Sigmoid colon (tissue), 4 donors: ENCODE measurements at regions not wholly inside any gene's neighbourhood (a gene's known extent, or its start where the extent isn't known, plus 50 kb on each side); places are given as distances from the start of the nearest gene placed in this dataset.

Experiments used
- EP300 ChIP-seq, 4 donors: sonication (generic); formaldehyde crosslinking; IDR thresholded peaks; one replicate each; pipeline ENCODE4 v1.6.1; 2017; ENCODE audit warnings: antibody characterized with exemption in 4 of 4
- POLR2A ChIP-seq, 2 donors: fragments of 450-650 bp; IDR thresholded peaks; one replicate each; pipeline ENCODE4 v1.6.1; 2016; ENCODE audit warnings: antibody characterized with exemption in 2 of 2, mild to moderate bottlenecking in 2 of 2, moderate library complexity in 2 of 2
- TF ChIP-seq, protein P1 (sequence below), 4 experiments: fragments of 450-650 bp in 3 of 4; fragments of 200-600 bp in 1 of 4; IDR thresholded peaks; one replicate each; pipeline ENCODE4 v1.5.1; 2016 to 2019; ENCODE audit warnings: antibody characterized with exemption in 4 of 4, mild to moderate bottlenecking in 3 of 4, moderate library complexity in 2 of 4

DNA sequence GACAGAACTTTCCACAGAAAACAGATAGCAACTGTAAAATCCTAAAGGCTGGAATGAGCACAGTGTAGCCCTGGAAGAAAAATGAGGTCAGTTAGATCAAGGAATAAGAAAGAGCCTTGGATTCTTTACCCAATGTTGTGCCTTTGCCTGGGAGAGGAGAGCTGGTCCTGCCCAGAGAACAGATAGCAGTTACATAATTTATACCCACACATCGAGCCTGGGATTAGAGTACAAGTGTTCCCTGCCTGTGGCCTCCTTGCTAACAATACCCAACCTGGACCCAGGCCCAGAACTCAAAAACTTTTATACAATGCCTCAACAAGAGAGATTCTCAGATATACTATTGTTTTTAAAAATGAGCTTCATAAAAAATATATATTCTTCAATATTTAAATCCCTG is 1998.4 kb downstream of the LRRC4C start:
- TF ChIP-seq, protein P1, sequence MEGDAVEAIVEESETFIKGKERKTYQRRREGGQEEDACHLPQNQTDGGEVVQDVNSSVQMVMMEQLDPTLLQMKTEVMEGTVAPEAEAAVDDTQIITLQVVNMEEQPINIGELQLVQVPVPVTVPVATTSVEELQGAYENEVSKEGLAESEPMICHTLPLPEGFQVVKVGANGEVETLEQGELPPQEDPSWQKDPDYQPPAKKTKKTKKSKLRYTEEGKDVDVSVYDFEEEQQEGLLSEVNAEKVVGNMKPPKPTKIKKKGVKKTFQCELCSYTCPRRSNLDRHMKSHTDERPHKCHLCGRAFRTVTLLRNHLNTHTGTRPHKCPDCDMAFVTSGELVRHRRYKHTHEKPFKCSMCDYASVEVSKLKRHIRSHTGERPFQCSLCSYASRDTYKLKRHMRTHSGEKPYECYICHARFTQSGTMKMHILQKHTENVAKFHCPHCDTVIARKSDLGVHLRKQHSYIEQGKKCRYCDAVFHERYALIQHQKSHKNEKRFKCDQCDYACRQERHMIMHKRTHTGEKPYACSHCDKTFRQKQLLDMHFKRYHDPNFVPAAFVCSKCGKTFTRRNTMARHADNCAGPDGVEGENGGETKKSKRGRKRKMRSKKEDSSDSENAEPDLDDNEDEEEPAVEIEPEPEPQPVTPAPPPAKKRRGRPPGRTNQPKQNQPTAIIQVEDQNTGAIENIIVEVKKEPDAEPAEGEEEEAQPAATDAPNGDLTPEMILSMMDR (IDR thresholded peaks at IDR 0.05), result no peak
- no peak for TF ChIP-seq POLR2A (IDR thresholded peaks at IDR 0.05)
- no peak for TF ChIP-seq EP300 (IDR thresholded peaks at IDR 0.05)
